A549 (cell line): ENCODE measurements at regions not wholly inside any gene's neighbourhood (a gene's known extent, or its start where the extent isn't known, plus 50 kb on each side); places are given as distances from the start of the nearest gene placed in this dataset.

ENCODE experiments used
- CTCF ChIP-seq: fragments of >200 bp; sonication (Bioruptor Twin); formaldehyde crosslinking; IDR thresholded peaks from 3 replicates; pipeline ENCODE4 v1.5.1; 2016
- EHMT2 ChIP-seq: fragments of 200-600 bp; sonication (generic); IDR thresholded peaks from 2 replicates; pipeline ENCODE4 v1.6.1; 2016; ENCODE audit warnings: antibody characterized with exemption, low read depth, mild to moderate bottlenecking, moderate library complexity
- EP300 ChIP-seq, 2 experiments: fragments of >200 bp; sonication (Bioruptor Twin); formaldehyde crosslinking; IDR thresholded peaks; 2 replicates in 1 of 2; 3 replicates in 1 of 2; pipeline ENCODE4 v1.6.1; 2016 to 2017
- KDM1A ChIP-seq: fragments of 200-600 bp; sonication (generic); IDR thresholded peaks from 2 replicates; pipeline ENCODE4 v1.6.1; 2016; ENCODE audit warnings: low read depth, mild to moderate bottlenecking
- MAZ ChIP-seq: fragments of 150-350 bp; IDR thresholded peaks from 2 replicates; pipeline ENCODE4 v1.6.1; 2014; ENCODE audit warnings: antibody characterized with exemption, low read depth, low read length, borderline replicate concordance
- RFX5 ChIP-seq: fragments of 450-650 bp; IDR thresholded peaks from 2 replicates; pipeline ENCODE4 v1.7.1; 2014; ENCODE audit warnings: antibody characterized with exemption, mild to moderate bottlenecking, moderate library complexity
- TF ChIP-seq, protein P1 (sequence below): IDR thresholded peaks from 2 replicates; pipeline ENCODE4 v1.6.1; 2012

DNA sequence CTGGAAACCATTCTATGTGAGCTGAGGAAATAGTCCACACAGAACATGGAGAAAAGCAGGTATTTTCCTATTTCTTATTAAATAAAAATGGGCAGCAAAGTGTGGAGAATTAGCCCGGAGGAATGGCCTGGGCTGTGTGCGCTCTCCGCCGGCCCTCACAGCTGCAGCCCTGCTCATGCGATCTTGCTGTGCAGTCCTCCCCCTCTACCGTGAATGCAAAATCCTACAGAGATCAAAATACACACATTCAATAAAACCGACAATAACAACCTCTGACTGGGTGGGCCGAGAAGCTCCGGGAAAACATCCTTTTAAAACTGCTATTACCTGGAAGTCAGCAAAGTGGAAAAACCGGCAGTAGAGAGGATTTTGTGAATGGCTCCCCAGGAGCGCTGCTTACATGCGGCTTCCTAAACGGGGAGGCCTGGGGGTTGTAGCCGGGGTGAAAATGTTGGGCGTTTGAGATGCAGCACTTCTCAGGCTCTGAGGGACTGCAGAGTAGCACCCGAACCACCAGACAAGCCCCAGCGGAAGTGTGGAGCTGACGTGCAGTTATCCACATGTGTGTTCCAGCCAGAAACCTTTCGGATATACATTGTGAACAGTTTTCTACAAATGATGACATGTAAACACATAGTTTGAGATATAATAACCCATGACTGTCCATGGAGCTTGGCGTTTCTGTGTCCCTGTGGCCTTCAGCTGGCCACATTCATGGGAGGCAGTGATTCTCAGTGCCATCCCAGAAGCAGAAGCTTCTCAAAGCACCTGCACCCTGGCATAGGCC lies 94.2 kb upstream of the ALKAL2 start:
- TF ChIP-seq, protein P1, sequence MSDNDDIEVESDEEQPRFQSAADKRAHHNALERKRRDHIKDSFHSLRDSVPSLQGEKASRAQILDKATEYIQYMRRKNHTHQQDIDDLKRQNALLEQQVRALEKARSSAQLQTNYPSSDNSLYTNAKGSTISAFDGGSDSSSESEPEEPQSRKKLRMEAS: no peak
- TF ChIP-seq EHMT2 (no peak), KDM1A (no peak), MAZ (no peak), EP300 (IDR thresholded peaks at IDR 0.05) (no peak), RFX5 (no peak), CTCF (no peak)
